NCI-H446 (cell line): ENCODE measurements at regions not wholly inside any gene's neighbourhood (a gene's known extent, or its start where the extent isn't known, plus 50 kb on each side); places are given as distances from the start of the nearest gene placed in this dataset.
"Not testable (repeated sequence)": the region's sequence is repeated elsewhere in the genome, so short reads cannot be mapped to it uniquely, and the experiment has no call there.

ENCODE experiments used
- DNase-seq, 2 experiments: peaks; one replicate each; lab custom pipeline; 2025; lab: John Stamatoyannopoulos, UW

- DNase-seq = no peak
Observed at GRCh38 chr4:42284030-42284429, 113.3 kb upstream of the SHISA3 start.

- DNase-seq = not testable (repeated sequence)
Observed at GRCh38 chr4:42288876-42289275, 108.4 kb upstream of the SHISA3 start.

DNA sequence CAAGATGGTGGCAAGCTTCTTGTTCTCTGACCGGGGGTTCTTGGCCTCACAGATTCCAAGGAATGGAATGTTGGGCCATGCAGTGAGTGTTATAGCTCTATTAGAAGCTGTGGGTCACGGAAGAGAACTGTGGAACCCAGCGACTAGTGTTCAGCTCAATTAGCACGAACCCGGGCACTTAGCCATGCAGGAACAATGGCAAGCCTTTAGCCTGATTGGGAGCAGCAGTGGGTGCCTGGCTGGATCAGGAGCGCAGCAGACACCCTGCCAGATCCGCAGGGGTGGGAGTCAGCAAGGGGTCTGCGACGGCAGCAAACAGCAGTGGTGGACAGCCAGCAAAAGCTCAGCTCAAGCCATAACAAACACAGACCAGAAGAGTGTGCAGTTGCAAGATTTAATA is 105.1 kb upstream of the SHISA3 start:
- not testable (repeated sequence) for DNase-seq

DNA sequence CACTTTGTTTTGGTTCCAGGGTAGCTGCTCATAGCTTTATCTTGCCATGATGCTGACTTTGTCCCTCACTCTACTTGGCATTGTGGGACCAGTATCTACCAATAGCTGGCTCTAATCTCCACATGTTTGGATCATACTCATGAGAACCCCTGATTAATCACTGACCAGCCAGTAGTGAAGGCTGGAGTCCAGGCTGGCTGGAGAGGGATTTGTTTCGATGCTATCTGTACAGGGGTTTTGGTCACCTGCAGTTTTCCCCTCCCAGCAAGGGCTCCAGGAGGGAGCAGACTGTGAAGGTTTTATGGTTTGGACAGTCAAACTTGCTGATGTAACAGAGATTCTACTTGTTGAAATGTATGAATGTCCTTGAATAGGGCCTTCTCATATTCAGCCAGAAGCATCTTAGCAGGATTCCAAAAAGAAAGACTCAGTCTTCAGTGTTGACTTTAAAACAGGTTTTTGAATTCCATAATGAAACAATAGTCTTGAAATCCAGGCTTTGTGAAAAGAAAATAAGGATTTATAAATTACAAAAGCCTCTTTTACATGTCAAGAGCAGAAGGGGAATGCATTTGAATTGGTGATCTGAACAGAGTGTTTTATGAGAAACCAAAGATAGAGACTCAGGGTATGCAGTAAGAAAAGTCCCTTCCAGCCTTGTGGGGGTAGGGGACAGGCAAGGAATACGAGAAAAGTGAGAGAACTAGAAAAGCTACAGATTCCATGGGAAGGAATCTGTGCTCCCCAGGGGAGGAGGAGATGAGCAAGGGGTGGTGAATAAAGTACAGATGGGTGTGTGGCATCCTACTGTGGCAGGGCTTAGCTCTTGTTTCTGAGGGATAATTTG is 103.1 kb upstream of the SHISA3 start:
- DNase-seq = no peak

- DNase-seq = no peak
Observed at GRCh38 chr4:42296196-42296595, 101.1 kb upstream of the SHISA3 start.

DNA sequence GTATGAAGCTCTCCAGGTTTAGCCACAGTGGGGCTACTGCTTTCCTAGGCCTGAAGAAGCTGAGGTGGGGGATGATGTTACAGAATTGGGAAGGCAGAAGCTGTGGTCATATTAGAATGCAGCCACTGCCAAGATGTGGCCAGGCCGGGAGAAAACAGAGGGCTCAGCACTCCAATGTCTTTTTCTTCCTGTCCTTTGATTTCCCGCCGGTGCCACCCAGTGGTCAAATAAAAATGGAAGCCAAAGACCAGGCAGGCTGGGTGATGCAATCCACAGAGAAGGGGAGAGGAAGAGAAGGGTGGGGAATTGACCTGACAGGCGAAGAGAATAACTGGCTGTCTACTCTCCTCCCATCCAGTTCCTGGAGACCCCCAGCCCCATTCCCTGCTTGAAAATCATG is 94.9 kb upstream of the SHISA3 start:
- no peak for DNase-seq

DNA sequence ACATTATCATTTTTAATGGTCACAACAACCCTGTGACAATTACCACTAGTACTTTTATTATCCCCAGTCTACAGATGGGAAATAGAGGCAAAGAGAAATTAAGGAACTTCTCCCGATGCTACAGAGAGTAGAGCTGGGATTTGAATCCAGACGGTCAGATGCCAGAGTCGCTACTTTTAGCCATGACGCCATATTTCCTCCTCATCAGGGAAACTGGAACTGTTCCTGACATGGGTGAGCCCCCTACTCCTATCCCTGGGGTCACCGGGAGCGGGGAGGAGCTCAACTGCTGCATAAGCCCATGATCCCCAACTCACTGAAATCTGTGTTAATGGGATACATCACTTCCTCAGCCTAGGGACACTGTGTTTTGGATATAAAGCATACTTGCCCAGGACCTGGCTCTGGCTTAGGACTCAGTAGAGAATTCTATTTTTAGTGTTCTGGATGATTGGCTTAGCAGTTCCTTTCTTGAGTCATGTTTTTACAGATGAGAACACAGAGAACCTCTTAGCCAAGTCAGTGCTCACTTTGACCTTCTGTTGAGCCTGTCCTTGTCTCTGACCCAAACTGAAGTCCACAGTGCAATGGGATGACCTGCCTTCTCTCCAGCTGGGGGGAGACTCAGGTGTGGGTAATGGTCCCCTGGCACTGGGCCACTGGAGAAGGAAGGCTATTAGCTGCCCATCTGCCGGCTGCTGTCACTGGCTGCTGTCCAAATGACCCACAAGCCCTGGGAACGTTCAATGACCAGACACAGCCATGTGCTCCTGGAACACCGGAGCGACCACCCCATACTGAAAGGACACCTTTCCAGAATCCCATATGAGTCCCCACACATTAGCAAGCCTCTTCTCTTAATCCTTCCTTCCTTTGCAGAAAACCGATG is 90.8 kb upstream of the SHISA3 start:
- DNase-seq = no peak

DNA sequence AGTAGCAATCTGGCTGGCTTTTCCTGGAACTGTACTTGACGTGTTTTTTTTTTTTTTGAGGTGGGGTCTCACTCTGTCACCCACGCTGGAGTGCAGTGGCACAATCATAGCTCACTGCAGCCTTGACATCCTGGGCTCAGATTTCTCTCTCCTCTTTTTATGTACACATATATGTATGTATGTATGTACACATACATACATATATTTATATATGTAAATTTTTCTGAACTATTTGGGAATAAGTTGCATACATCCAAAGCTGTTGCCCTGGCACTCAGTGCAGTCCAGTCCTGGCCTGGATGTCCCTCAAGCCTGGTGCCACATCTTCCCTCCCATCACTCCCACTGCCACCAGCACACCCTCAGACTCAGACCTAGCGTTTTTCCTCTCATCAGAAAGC is 89.0 kb upstream of the SHISA3 start:
- DNase-seq = no peak

DNA sequence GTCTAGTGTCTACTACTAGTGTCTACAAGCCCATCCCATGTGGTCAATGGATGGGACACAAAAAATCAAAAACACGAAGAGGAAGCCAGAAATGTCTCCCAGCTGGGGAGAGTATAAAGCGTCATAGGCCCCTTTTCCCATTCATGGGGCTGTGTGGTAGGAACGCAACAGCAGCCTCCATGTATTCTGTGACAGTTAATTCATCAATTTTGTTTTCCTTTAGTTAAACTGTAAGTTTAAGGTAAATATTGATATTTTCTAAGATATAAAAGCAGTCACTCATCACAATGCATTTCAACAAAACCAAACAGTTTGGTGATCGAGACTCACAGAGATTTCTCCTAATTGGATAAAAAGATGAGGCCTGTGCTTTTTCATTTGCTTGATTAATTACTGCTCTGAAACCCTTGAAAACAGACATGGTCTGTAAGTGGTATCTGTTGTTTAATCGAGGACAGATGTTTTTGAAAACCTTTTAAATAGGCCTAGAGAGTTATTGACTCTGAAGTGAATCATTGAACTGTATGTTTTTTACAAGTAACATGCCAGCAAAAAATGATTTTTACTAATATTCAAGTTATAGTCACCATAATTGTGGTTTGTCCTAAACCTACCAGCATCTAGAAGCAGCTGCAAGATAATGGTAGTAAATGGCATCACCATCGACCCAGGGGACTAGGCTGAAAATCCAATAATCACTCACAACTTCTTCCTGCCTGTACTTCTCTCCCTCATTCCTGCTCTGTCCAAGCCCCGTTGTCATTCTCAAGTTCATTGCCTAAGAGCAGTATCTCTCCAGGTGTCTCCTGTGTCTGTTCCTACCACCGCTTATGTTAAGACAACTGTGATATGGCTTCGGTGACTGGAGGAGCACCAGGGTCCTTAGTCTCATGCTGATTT is 87.7 kb upstream of the SHISA3 start:
- no peak for DNase-seq

DNA sequence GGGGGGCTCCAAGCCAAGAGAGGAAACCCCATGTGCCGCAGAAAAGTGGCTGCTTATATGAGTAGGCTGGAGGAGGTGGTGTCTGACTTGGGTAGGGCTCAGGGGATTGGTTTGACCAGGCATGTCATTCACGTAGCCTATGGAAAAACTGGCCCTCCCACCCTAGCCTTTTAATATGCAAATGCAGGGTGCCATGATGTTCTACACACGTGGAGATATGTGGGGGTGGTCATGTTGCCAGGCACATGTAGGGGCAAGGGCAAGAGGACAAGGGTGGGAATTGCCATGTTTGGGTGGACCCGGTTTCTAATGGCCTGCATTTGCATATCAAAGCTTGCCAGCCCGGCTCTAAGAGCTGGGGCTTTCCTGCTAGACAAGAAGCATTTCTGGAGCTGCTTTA is 86.9 kb upstream of the SHISA3 start:
- no peak for DNase-seq

DNA sequence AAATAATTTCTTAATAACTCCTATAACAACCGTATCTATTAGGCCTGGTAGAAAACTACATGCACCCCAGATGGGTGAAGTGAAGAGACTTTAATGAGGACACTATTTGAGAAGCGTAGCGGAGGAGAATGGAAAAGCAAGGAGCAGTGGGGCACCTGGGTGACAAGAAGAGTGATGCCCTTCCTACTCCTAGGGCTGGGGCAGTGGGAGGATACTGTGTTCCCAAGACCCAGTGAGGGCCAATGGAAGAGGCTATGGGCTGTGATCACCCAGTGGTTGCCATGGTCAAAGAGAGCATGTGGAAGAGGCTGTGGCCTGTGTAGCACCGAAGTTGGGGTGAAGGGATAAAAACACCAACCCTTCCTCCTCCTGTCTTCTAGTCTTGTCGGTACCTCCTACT is 86.5 kb upstream of the SHISA3 start:
- DNase-seq = no peak

DNA sequence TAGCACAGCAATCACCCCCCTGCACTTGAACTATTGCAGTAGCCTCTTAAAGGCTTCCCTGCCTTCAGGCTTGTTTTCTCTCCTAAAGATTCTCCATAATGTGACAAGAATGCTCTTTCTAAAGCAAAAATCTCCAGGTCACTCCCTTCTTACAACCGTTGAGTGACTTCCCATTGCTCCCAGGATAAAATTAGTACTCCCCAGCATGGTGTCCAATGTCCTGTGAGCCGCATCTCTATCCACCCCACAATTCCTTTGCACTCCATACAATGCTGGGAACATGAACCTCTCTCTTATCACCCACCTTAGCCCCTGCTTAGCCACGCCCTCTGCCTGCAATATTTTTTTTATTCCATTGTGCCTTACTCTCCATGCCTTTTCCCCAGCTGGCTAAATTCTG is 85.7 kb upstream of the SHISA3 start:
- no peak for DNase-seq

DNA sequence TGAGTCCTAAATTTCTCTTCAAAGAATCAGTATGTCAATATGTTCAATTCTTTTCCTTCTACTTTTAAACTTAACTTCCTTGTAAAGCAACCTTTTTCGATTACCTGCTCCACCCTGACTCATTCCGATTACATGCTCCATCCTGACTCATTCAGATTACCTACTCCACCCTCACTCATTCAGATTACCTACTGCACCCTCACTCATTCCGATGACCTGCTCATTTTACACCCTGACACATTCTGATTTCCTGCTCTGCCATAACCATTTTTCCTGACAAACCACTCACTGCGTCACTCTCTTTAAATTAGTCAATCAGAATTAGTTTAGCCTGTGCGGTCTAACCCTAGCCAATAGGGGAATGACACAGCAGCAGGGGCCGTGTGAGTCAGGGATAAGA is 83.9 kb upstream of the SHISA3 start:
- DNase-seq = not testable (repeated sequence)

DNA sequence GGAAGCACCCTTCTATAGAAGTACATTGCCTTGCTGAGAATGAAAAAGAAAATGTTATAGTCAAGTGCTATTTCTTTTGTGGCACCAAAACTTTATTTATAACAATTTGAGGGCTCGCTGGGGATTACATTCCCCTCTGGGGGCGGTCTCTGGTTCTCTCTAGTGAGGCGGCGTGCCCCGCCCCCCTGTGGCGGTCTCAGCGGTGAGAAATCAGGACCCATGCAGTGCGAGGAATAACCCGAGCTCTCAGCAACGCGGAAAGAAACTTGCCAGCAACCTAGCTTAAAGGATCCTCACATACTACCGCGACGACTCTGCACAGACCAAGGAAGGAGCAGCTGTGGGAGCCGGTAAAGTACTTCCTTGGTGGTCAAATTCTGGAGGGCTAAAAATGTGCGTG is 83.4 kb upstream of the SHISA3 start:
- DNase-seq = no peak

GRCh38 chr4:42315231-42315630 is 82.1 kb upstream of the SHISA3 start:
- no peak for DNase-seq

- no peak for DNase-seq
Observed at GRCh38 chr4:42320822-42321388, 76.4 kb upstream of the SHISA3 start.

DNA sequence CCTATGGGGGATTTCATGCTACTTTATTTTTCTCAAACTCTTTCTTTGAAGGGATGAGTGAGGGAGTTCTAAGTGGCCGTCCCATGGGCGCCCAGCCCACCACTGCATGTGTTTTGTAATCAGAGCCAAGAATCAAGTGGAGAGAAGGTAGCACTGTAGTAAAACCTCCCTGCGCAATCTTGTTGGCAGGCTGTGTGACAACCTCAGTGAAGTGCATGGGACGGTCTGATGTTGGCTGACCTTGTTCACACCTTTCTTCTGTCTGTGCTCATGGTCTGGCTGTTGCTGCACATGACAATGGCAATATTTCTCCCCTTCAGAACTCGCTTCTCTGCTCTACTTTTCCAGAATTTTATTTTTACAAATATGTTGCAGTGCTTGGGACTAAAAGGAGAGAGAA is 71.2 kb upstream of the SHISA3 start:
- DNase-seq = no peak

DNA sequence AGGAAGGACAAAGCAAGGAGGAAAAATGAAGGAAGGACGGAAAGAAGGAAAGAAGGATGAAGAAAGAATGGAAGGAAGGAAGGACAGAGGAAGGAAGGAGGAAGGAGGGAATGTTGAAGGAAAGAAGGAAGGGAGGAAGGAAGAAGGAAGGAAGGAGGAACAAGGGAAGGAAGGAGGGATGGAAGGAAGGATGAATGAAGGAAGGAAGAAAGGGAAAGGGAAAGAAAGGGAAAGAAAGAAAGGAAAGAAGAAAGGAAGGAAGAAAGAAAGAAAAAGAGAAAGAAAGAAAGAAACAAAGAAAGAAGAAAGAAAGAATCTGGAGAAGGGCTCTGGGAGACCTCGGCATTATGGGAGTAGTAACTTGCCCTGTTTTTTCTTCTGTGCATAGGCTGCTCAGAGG is 70.8 kb upstream of the SHISA3 start:
- no peak for DNase-seq

GRCh38 chr4:42327323-42327722 is 70.0 kb upstream of the SHISA3 start:
- DNase-seq = no peak

GRCh38 chr4:42328978-42329377 is 68.3 kb upstream of the SHISA3 start:
- DNase-seq = no peak

DNA sequence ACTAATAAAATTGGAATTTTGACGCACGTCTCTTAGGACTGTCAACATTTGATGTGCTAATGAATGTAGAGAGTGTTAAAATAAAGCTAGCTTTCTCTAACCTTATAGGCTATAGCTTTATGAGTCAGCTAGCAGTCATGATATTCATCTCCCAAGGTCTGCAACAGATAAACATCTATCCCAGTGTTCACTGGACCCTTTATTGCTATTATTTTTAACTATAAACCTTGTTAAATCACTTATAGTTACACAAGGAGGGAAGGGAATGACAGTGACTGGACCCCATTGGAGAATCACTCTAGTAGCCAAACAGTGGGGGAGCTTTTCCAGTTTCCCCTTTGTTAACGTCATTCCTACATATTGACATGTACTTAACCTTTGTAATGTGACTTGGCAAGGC is 67.9 kb upstream of the SHISA3 start:
- DNase-seq = no peak
